DND-41 (cell line): ENCODE measurements at regions not wholly inside any gene's neighbourhood (a gene's known extent, or its start where the extent isn't known, plus 50 kb on each side); places are given as distances from the start of the nearest gene placed in this dataset.

Experiments
- ATAC-seq: fragments of 200-7000 bp; cut with Tn5 transposase; 3 replicates; pipeline ENCODE4 v1.9.1; 2021; ENCODE audit warnings: low read depth; ENCODE audit not compliant: insufficient read depth
- DNase-seq: peaks from one replicate; pipeline ENCODE4 v3.0.0-alpha.2; 2020
- H2AFZ ChIP-seq: 2 replicates; pipeline ENCODE4 v1.6.0; 2012; ENCODE audit warnings: low read depth, low read length
- H3K27ac ChIP-seq: 2 replicates; pipeline ENCODE4 v1.5.1; 2012; ENCODE audit warnings: low read length, inconsistent platforms
- H3K27me3 ChIP-seq: fragments of 200-600 bp; sonication (generic); 2 replicates; pipeline ENCODE4 v1.6.0; 2012; ENCODE audit warnings: low read length, mild to moderate bottlenecking, inconsistent platforms; ENCODE audit not compliant: insufficient read depth, poor library complexity
- H3K36me3 ChIP-seq: 2 replicates; pipeline ENCODE4 v1.5.1; 2012; ENCODE audit warnings: low read length, inconsistent platforms; ENCODE audit not compliant: insufficient read depth
- H3K4me1 ChIP-seq: 2 replicates; pipeline ENCODE4 v1.5.1; 2012; ENCODE audit warnings: mild to moderate bottlenecking, low read length; ENCODE audit not compliant: insufficient read depth
- H3K4me2 ChIP-seq: 2 replicates; pipeline ENCODE4 v1.6.0; 2012; ENCODE audit warnings: mild to moderate bottlenecking, moderate library complexity, low read length, inconsistent platforms; ENCODE audit not compliant: insufficient read depth
- H3K4me3 ChIP-seq, 2 experiments: fragments of 200-600 bp in 1 of 2; shearing (Covaris generic) in 1 of 2; 2 replicates each; pipeline ENCODE4 v1.5.1; 2012 to 2016; ENCODE audit warnings: inconsistent platforms in 2 of 2, low read length in 2 of 2, mild to moderate bottlenecking in 2 of 2, low read depth in 1 of 2, moderate library complexity in 1 of 2
- H3K79me2 ChIP-seq: 2 replicates; pipeline ENCODE4 v1.6.0; 2012; ENCODE audit warnings: low read length, inconsistent platforms; ENCODE audit not compliant: insufficient read depth
- H3K9ac ChIP-seq: 2 replicates; pipeline ENCODE4 v1.6.0; 2012; ENCODE audit warnings: low read depth, mild to moderate bottlenecking, inconsistent platforms, low read length, moderate library complexity
- H3K9me3 ChIP-seq: 2 replicates; pipeline ENCODE4 v1.5.1; 2012; ENCODE audit warnings: low read length, moderate library complexity, mild to moderate bottlenecking, inconsistent platforms; ENCODE audit not compliant: insufficient read depth, severe bottlenecking
- H4K20me1 ChIP-seq: 2 replicates; pipeline ENCODE4 v1.6.0; 2012; ENCODE audit warnings: low read length; ENCODE audit not compliant: insufficient read depth
- EZH2 ChIP-seq: IDR thresholded peaks from 3 replicates; pipeline ENCODE4 v1.6.1; 2012; ENCODE audit warnings: borderline replicate concordance, low read depth, mild to moderate bottlenecking, moderate library complexity, low read length, inconsistent platforms; ENCODE audit not compliant: severe bottlenecking
- TF ChIP-seq, protein P1 (sequence below): IDR thresholded peaks from 2 replicates; pipeline ENCODE4 v1.5.1; 2012; ENCODE audit warnings: borderline replicate concordance, low read length, moderate library complexity, mild to moderate bottlenecking; ENCODE audit not compliant: poor library complexity, severe bottlenecking; ENCODE audit errors: extremely low read depth

DNA sequence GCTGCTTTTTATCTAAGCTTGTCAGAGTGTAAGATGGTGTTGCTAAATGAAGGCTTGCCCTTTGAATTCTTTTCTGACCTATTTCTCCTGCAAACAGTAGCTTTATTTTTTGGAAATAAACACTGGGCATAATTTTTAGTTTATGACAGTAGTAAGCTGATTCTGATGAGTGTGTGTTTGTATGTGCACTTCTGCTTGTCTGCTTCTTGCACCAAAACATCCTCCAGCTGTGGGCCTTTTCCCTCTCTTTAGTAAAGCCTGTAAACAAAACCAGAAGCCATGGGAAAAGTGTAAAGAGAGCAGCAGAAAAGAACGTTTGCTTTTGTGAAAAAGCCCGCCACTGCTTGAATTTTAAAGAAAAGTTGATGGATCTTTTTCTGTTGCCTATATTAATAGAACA is 136.4 kb upstream of the IL12A start:
- peaks cover 14% of the 10 kb centered on the region for H3K27me3 ChIP-seq
- no peaks in the 10 kb centered on the region for H3K9me3 ChIP-seq
- DNase-seq, result no peak
- no peak for ATAC-seq
- no peaks in the 10 kb centered on the region for H3K36me3 ChIP-seq
- H3K27ac ChIP-seq, result no peak overlapping the region
- no peaks in the 10 kb centered on the region for H3K4me1 ChIP-seq
- no peak overlapping the region for H3K9ac ChIP-seq
- no peak overlapping the region for H3K4me2 ChIP-seq
- H3K4me3 ChIP-seq, result no peak overlapping the region
- H4K20me1 ChIP-seq, result no peaks in the 10 kb centered on the region
- no peak overlapping the region for H2AFZ ChIP-seq
- H3K79me2 ChIP-seq, result no peaks in the 10 kb centered on the region
- TF ChIP-seq, protein P1, sequence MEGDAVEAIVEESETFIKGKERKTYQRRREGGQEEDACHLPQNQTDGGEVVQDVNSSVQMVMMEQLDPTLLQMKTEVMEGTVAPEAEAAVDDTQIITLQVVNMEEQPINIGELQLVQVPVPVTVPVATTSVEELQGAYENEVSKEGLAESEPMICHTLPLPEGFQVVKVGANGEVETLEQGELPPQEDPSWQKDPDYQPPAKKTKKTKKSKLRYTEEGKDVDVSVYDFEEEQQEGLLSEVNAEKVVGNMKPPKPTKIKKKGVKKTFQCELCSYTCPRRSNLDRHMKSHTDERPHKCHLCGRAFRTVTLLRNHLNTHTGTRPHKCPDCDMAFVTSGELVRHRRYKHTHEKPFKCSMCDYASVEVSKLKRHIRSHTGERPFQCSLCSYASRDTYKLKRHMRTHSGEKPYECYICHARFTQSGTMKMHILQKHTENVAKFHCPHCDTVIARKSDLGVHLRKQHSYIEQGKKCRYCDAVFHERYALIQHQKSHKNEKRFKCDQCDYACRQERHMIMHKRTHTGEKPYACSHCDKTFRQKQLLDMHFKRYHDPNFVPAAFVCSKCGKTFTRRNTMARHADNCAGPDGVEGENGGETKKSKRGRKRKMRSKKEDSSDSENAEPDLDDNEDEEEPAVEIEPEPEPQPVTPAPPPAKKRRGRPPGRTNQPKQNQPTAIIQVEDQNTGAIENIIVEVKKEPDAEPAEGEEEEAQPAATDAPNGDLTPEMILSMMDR, result no peak
- TF ChIP-seq EZH2, result no peak

DNA sequence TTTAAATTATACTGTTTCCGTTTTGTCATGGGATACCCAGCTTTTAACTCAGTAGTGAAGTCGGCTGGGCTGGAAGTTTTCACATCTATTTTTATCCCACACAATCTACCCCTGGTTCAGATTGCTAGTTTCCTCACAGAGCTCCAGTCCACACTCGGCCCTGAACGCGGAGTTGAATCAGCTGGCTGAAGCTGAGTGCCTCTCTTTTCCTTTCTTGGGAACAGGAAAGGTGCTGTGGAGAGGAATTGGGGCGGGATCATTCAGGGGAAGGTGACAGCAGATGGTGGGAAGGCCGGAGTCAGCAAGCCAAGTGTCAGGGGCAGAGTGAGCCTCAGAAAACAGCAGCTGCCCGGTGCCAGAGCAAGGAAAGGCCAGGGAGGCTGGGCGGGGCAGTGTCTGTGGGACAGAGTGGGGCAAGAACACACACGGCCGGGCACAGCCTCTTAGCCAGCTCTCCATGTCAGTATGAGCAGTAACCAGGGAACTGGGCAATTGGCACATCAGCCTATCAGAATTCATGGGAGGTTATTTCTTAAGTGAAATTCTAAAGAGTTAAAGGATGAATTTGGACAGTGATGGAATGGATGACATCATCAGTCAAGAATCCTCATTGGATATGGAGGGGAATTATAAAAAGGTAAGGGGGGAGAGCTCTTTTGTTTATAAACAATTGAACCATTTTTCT is 135.7 kb upstream of the IL12A start:
- no peak overlapping the region for H3K4me2 ChIP-seq
- H3K9ac ChIP-seq, result no peak overlapping the region

GRCh38 chr3:159853506-159853864 is 135.2 kb upstream of the IL12A start:
- TF ChIP-seq, protein P1, result no peak
- H3K79me2 ChIP-seq, result no peaks in the 10 kb centered on the region
- no peak overlapping the region for H3K4me2 ChIP-seq
- H3K36me3 ChIP-seq, result no peaks in the 10 kb centered on the region
- H3K4me1 ChIP-seq, result no peaks in the 10 kb centered on the region
- no peak overlapping the region for H3K9ac ChIP-seq
- ATAC-seq (no peak), DNase-seq (no peak)
- H2AFZ ChIP-seq, result no peak overlapping the region
- H3K4me3 ChIP-seq, result no peak overlapping the region
- no peaks in the 10 kb centered on the region for H4K20me1 ChIP-seq
- peaks cover 14% of the 10 kb centered on the region for H3K27me3 ChIP-seq
- H3K27ac ChIP-seq, result no peak overlapping the region
- no peaks in the 10 kb centered on the region for H3K9me3 ChIP-seq

More for the DNA sequence above, 135.7 kb upstream of the IL12A start:
- no peaks in the 10 kb centered on the region for H3K36me3 ChIP-seq
- H3K4me3 ChIP-seq, result no peak overlapping the region
- H3K27me3 ChIP-seq, result peaks cover 14% of the 10 kb centered on the region
- H3K4me1 ChIP-seq, result no peaks in the 10 kb centered on the region
- no peak overlapping the region for H2AFZ ChIP-seq
- no peaks in the 10 kb centered on the region for H3K9me3 ChIP-seq
- TF ChIP-seq EZH2, result no peak
- TF ChIP-seq, protein P1, result no peak
- H3K79me2 ChIP-seq, result no peaks in the 10 kb centered on the region
- ATAC-seq, result no peak
- no peak overlapping the region for H3K27ac ChIP-seq
- H4K20me1 ChIP-seq, result no peaks in the 10 kb centered on the region
- DNase-seq, result no peak
